PC-3 (cell line): ENCODE measurements at regions not wholly inside any gene's neighbourhood (a gene's known extent, or its start where the extent isn't known, plus 50 kb on each side); places are given as distances from the start of the nearest gene placed in this dataset.

Experiments used
- ATAC-seq: fragments of 200-7000 bp; cut with Tn5 transposase; 2 replicates; pipeline ENCODE4 v1.9.1; 2020; ENCODE audit warnings: mild to moderate bottlenecking, moderate library complexity
- BruUV-seq: library from RNA; stranded (reverse); fragments of 400-500 nt; replicated peaks from 2 replicates; lab custom pipeline; 2021; lab: Mats Ljungman, UMichigan
- CTCF ChIA-PET: fragments of 300-600 bp; sonication (Branson Sonifier 250); formaldehyde crosslinking; loops from one replicate; lab custom pipeline; 2022; ENCODE audit warnings: antibody characterized with exemption; lab: Charles Lee
- POLR2A ChIA-PET: fragments of 300-600 bp; sonication (Branson Sonifier 250); formaldehyde crosslinking; loops from one replicate; lab custom pipeline; 2022; ENCODE audit warnings: antibody characterized with exemption; ENCODE audit not compliant: unreplicated experiment; lab: Charles Lee
- DNase-seq: peaks from one replicate; pipeline ENCODE4 v3.0.0-alpha.2; 2015
- H2AFZ ChIP-seq: fragments of 300-600 bp; sonication (generic); 2 replicates; pipeline ENCODE4 v1.6.0; 2016; ENCODE audit warnings: antibody characterized with exemption, low read length
- H3F3A ChIP-seq: fragments of 300-600 bp; sonication (generic); one replicate; pipeline ENCODE4 v1.6.0; 2017; ENCODE audit warnings: antibody characterized with exemption, low read length, control low read depth, mild to moderate bottlenecking; ENCODE audit not compliant: unreplicated experiment
- H3K27ac ChIP-seq: fragments of 300-600 bp; sonication (generic); 2 replicates; pipeline ENCODE4 v1.5.1; 2016; ENCODE audit warnings: mild to moderate bottlenecking, low read length
- H3K27me3 ChIP-seq: fragments of 300-600 bp; sonication (generic); 2 replicates; pipeline ENCODE4 v1.6.1; 2016; ENCODE audit warnings: low read length, mixed read lengths
- H3K36me3 ChIP-seq: fragments of 300-600 bp; sonication (generic); 2 replicates; pipeline ENCODE4 v1.6.1; 2016; ENCODE audit warnings: low read depth, mixed run types, low read length, mixed read lengths
- H3K4me1 ChIP-seq: fragments of 300-600 bp; sonication (generic); 2 replicates; pipeline ENCODE4 v1.5.1; 2016; ENCODE audit warnings: low read length; ENCODE audit not compliant: insufficient read depth
- H3K4me2 ChIP-seq: fragments of 300-600 bp; sonication (generic); 2 replicates; pipeline ENCODE4 v1.6.0; 2016; ENCODE audit warnings: low read length
- H3K4me3 ChIP-seq: fragments of 300-600 bp; sonication (generic); 2 replicates; pipeline ENCODE4 v1.5.1; 2016; ENCODE audit warnings: mild to moderate bottlenecking, low read length, mixed read lengths
- H3K79me2 ChIP-seq: fragments of 300-600 bp; sonication (generic); 2 replicates; pipeline ENCODE4 v1.6.1; 2017; ENCODE audit warnings: low read length, mixed read lengths
- H3K9ac ChIP-seq: fragments of 300-600 bp; sonication (generic); 2 replicates; pipeline ENCODE4 v1.6.0; 2016; ENCODE audit warnings: mild to moderate bottlenecking, low read length
- H3K9me2 ChIP-seq: fragments of 300-600 bp; sonication (generic); replicated peaks from 2 replicates; pipeline ENCODE4 v1.6.1; 2016; ENCODE audit warnings: mixed run types, low read length, mixed read lengths
- H3K9me3 ChIP-seq: fragments of 300-600 bp; sonication (generic); 2 replicates; pipeline ENCODE4 v1.6.1; 2016; ENCODE audit warnings: low read length, mixed read lengths
- H4K20me1 ChIP-seq: fragments of 300-600 bp; sonication (generic); 2 replicates; pipeline ENCODE4 v1.6.1; 2016; ENCODE audit warnings: low read length, mixed read lengths
- CTCF ChIP-seq: fragments of 300-600 bp; sonication (generic); conservative IDR thresholded peaks from 2 replicates; pipeline ENCODE4 v1.5.1; 2017; ENCODE audit warnings: antibody characterized with exemption, low read depth, mild to moderate bottlenecking, low read length
- EZH2 ChIP-seq: fragments of 300-600 bp; sonication (generic); IDR thresholded peaks from one replicate; pipeline ENCODE4 v1.6.1; 2017; ENCODE audit warnings: antibody characterized with exemption, mild to moderate bottlenecking, low read length; ENCODE audit not compliant: unreplicated experiment
- EZH2phosphoT487 ChIP-seq: fragments of 300-600 bp; sonication (generic); IDR thresholded peaks from 2 replicates; pipeline ENCODE4 v1.6.1; 2018; ENCODE audit warnings: mild to moderate bottlenecking, antibody characterized with exemption, low read length, borderline replicate concordance
- intact Hi-C: fragments of 100-400 bp; cut with micrococcal nuclease; formaldehyde crosslinking; loops from 2 replicates; pipeline ENCODE4 v1.9.0; 2023

GRCh38 chr22:27264184-27264583 lies 537.4 kb downstream of the MN1 start:
- Histone ChIP-seq H3K4me3 (no peak overlapping the region), H3K9me2 (no peaks in the 10 kb centered on the region), H3F3A (no peaks in the 10 kb centered on the region), H3K79me2 (no peaks in the 10 kb centered on the region), H3K27ac (no peak overlapping the region), H3K4me2 (no peak overlapping the region), H3K4me1 (no peaks in the 10 kb centered on the region), H3K9ac (no peak overlapping the region), H2AFZ (no peak overlapping the region), H3K9me3 (no peaks in the 10 kb centered on the region), H3K27me3 (no peaks in the 10 kb centered on the region), H3K36me3 (no peaks in the 10 kb centered on the region), H4K20me1 (no peaks in the 10 kb centered on the region)
- POLR2A ChIA-PET: no interaction called here
- CTCF ChIA-PET: no interaction called here
- intact Hi-C loops: no loop called here
- ATAC-seq (no peak), DNase-seq (no peak)
- no TSS peak for BruUV-seq
- TF ChIP-seq EZH2 (no peak), EZH2phosphoT487 (no peak), CTCF (no peak)

- Histone ChIP-seq H3F3A (no peaks in the 10 kb centered on the region), H3K9me3 (no peaks in the 10 kb centered on the region), H3K36me3 (no peaks in the 10 kb centered on the region), H3K4me2 (no peak overlapping the region), H4K20me1 (no peaks in the 10 kb centered on the region), H3K9me2 (no peaks in the 10 kb centered on the region), H2AFZ (no peak overlapping the region), H3K27ac (no peak overlapping the region), H3K79me2 (no peaks in the 10 kb centered on the region), H3K9ac (no peak overlapping the region), H3K27me3 (0 out of 2 replicates have a peak, but pooled peaks cover 4% of the 10 kb centered on the region), H3K4me3 (no peak overlapping the region), H3K4me1 (no peaks in the 10 kb centered on the region)
- no peak for DNase-seq
- intact Hi-C loops: no loop called here
- no peak for ATAC-seq
- TF ChIP-seq EZH2: no peak
- no peak for TF ChIP-seq CTCF
- no peak for TF ChIP-seq EZH2phosphoT487
- BruUV-seq: no TSS peak
- CTCF ChIA-PET: no interaction called here
- POLR2A ChIA-PET: no interaction called here
Measured at GRCh38 chr22:27267145-27267544, 534.4 kb downstream of the MN1 start.

GRCh38 chr22:27269751-27270543 lies 531.6 kb downstream of the MN1 start:
- CTCF ChIA-PET: no interaction called here
- H3K4me1 ChIP-seq: no peaks in the 10 kb centered on the region
- ATAC-seq: no peak

More at GRCh38 chr22:27269751-27270543, 531.6 kb downstream of the MN1 start:
- H3K36me3 ChIP-seq: no peaks in the 10 kb centered on the region
- no peak overlapping the region for H3K4me3 ChIP-seq
- H3K4me2 ChIP-seq: no peak overlapping the region
- H3K27ac ChIP-seq: no peak overlapping the region
- intact Hi-C loops: no loop called here
- H3K27me3 ChIP-seq: 0 out of 2 replicates have a peak, but pooled peaks cover 4% of the 10 kb centered on the region
- H4K20me1 ChIP-seq: no peaks in the 10 kb centered on the region
- H3K9ac ChIP-seq: no peak overlapping the region
- no peaks in the 10 kb centered on the region for H3K9me3 ChIP-seq
- H3F3A ChIP-seq: no peaks in the 10 kb centered on the region
- H3K9me2 ChIP-seq: no peaks in the 10 kb centered on the region
- no TSS peak for BruUV-seq
- no peak overlapping the region for H2AFZ ChIP-seq
- no peak for DNase-seq
- H3K79me2 ChIP-seq: no peaks in the 10 kb centered on the region
- POLR2A ChIA-PET: no interaction called here
- TF ChIP-seq CTCF (no peak), EZH2 (no peak)
